ENCODE measurements at regions not wholly inside any gene's neighbourhood (a gene's known extent, or its start where the extent isn't known, plus 50 kb on each side); places are given as distances from the start of the nearest gene placed in this dataset.

DNA sequence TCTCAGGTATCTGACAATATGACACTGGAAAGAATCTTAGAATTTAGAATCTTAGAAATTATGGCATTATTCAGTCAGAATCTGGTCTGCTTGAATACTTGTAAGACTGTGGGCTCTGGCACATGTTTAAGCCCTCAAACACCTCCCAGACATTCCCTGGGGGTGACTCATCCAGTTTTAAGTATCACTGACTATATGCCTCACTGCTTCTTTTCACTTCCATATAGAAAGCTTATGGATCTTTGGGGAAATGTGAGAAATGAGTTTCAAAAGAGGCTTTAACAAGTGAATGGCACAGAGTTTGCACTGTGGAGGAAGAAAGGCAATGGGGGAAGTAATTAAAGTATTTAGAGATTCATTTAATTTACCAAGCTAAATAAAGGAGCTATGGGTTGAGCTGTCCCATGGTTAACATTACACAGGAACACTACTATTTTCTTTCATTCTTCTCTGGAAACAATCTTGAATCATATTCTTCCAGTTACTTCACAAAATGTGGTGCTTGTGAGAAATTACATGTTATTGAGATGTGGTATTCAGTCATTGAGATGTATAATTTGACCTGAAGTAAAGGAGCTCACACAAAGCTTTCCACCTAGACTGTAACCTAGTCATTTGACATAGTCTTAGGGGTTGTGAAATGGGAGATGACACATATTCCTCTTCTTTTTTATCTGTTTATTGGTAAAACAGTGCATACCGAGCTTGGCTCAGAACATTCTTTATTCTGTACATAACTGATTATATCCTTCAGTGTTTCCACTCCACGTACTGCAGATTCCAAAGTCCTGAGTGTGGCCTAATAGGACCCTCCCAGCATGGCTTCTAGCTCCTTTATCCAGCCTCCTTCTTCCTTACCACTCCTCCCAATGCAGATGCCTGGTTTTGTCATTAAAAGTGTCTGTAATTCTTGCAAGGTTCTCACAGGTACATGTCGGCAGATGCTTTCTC is 544.6 kb upstream of the NECTIN3 start (continued):
- TF ChIP-seq, protein P1, sequence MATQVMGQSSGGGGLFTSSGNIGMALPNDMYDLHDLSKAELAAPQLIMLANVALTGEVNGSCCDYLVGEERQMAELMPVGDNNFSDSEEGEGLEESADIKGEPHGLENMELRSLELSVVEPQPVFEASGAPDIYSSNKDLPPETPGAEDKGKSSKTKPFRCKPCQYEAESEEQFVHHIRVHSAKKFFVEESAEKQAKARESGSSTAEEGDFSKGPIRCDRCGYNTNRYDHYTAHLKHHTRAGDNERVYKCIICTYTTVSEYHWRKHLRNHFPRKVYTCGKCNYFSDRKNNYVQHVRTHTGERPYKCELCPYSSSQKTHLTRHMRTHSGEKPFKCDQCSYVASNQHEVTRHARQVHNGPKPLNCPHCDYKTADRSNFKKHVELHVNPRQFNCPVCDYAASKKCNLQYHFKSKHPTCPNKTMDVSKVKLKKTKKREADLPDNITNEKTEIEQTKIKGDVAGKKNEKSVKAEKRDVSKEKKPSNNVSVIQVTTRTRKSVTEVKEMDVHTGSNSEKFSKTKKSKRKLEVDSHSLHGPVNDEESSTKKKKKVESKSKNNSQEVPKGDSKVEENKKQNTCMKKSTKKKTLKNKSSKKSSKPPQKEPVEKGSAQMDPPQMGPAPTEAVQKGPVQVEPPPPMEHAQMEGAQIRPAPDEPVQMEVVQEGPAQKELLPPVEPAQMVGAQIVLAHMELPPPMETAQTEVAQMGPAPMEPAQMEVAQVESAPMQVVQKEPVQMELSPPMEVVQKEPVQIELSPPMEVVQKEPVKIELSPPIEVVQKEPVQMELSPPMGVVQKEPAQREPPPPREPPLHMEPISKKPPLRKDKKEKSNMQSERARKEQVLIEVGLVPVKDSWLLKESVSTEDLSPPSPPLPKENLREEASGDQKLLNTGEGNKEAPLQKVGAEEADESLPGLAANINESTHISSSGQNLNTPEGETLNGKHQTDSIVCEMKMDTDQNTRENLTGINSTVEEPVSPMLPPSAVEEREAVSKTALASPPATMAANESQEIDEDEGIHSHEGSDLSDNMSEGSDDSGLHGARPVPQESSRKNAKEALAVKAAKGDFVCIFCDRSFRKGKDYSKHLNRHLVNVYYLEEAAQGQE (IDR thresholded peaks at IDR 0.05): no peak
- no peak for TF ChIP-seq EGR1 (IDR thresholded peaks at IDR 0.05; ENCODE audit: low read depth in 2 of 2)
- no peak for TF ChIP-seq YY1 (IDR thresholded peaks at IDR 0.05)
- no peak for TF ChIP-seq RXRA (IDR thresholded peaks at IDR 0.05)
- TF ChIP-seq, protein P2, sequence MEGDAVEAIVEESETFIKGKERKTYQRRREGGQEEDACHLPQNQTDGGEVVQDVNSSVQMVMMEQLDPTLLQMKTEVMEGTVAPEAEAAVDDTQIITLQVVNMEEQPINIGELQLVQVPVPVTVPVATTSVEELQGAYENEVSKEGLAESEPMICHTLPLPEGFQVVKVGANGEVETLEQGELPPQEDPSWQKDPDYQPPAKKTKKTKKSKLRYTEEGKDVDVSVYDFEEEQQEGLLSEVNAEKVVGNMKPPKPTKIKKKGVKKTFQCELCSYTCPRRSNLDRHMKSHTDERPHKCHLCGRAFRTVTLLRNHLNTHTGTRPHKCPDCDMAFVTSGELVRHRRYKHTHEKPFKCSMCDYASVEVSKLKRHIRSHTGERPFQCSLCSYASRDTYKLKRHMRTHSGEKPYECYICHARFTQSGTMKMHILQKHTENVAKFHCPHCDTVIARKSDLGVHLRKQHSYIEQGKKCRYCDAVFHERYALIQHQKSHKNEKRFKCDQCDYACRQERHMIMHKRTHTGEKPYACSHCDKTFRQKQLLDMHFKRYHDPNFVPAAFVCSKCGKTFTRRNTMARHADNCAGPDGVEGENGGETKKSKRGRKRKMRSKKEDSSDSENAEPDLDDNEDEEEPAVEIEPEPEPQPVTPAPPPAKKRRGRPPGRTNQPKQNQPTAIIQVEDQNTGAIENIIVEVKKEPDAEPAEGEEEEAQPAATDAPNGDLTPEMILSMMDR (IDR thresholded peaks at IDR 0.05; ENCODE audit: low read depth, low read length, missing input control): no peak
- TF ChIP-seq HNF4A (conservative IDR thresholded peaks at IDR 0.05): no peak
- TF ChIP-seq, protein P3, sequence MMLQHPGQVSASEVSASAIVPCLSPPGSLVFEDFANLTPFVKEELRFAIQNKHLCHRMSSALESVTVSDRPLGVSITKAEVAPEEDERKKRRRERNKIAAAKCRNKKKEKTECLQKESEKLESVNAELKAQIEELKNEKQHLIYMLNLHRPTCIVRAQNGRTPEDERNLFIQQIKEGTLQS (IDR thresholded peaks at IDR 0.05): no peak

DNA sequence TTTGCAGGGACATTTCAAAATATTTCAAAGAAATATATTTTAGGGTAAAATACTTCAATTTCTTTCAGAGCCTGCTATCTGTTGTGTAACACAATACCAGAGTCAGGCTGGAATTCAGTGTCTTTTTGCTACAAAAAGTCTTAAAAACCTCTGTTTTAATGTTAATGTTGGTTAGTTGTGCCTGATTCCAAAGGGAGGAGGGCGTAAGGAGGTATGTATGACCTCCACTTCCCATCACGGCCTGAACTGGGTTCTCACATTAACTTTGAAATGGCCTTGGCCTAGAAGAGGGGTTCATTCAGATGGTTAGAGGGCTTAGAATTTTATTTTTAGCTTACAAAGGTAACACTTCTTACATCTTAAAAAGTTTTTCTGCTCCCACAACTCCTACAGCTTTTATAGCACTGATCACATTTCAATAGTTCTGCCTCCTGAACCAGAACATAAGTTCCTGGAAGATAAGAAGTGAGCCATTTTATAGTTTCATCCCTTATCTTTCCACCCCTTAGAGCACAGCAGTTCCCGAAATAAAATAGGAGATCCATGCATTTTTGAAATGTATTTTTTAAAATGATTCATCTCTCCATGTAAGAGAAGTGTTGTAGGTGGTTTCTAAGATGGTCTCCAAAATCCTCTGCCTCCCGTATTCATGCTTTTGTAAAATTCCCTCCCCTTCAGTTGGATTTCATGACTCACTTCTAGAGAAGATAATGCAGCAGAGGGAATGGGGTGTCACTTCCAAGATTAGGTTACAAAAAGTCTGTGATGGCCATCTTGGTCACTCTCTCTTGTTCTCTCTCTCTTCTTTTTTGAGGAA is 543.1 kb upstream of the NECTIN3 start:
- no peak overlapping the region for H3K27ac ChIP-seq (ENCODE audit: low read depth in 1 of 2, low read length in 2 of 2)
- no peak overlapping the region for H3K9ac ChIP-seq (ENCODE audit: low read depth in 1 of 2, low read length in 2 of 2)
- peaks cover 0 to 7% (median 2%) of the 10 kb centered on the region in 4 donors for H3K4me1 ChIP-seq (ENCODE audit: control insufficient read depth in 4 of 4, insufficient read depth in 4 of 4, low read length in 3 of 4)
- no peaks in the 10 kb centered on the region for H3K27me3 ChIP-seq (ENCODE audit: control insufficient read depth in 4 of 4, insufficient read depth in 4 of 4, low read length in 3 of 4)
- H3K9me3 ChIP-seq (ENCODE audit: control insufficient read depth in 4 of 4, low read length in 3 of 4): no peaks in the 10 kb centered on the region
- H3K36me3 ChIP-seq (ENCODE audit: control insufficient read depth in 4 of 4, insufficient read depth in 3 of 4, low read depth in 1 of 4, low read length in 3 of 4): no peaks in the 10 kb centered on the region
- H3K4me3 ChIP-seq (ENCODE audit: low read depth in 1 of 3, low read length in 3 of 3): no peak overlapping the region
- DNase-seq (ENCODE audit: low spot score): no peak
- TF ChIP-seq, protein P3 (IDR thresholded peaks at IDR 0.05): no peak
- no peak for TF ChIP-seq NR2F2 (IDR thresholded peaks at IDR 0.05)
- no peak for TF ChIP-seq HNF4A (conservative IDR thresholded peaks at IDR 0.05)
- no peak for TF ChIP-seq RAD21 (IDR thresholded peaks at IDR 0.05)
- no peak for TF ChIP-seq GABPA (IDR thresholded peaks at IDR 0.05 in 1 of 2, conservative IDR thresholded peaks at IDR 0.05 in 1 of 2)
- TF ChIP-seq JUND (IDR thresholded peaks at IDR 0.05): no peak
- no peak for TF ChIP-seq YY1 (IDR thresholded peaks at IDR 0.05)
- no peak for TF ChIP-seq EGR1 (IDR thresholded peaks at IDR 0.05; ENCODE audit: low read depth in 2 of 2)
- no peak for TF ChIP-seq RXRA (IDR thresholded peaks at IDR 0.05)
- TF ChIP-seq, protein P1 (IDR thresholded peaks at IDR 0.05): no peak
- TF ChIP-seq FOXA2 (IDR thresholded peaks at IDR 0.05): no peak
- WGBS: 90% methylated on average over 4 of the region's 4 CpGs
